AG20443 (cell line): ENCODE measurements at regions not wholly inside any gene's neighbourhood (a gene's known extent, or its start where the extent isn't known, plus 50 kb on each side); places are given as distances from the start of the nearest gene placed in this dataset.
"Not testable (repeated sequence)": the region's sequence is repeated elsewhere in the genome, so short reads cannot be mapped to it uniquely, and the experiment has no call there.

Experiments
- DNase-seq: peaks from one replicate; pipeline ENCODE4 v3.0.0; 2012; ENCODE audit warnings: low spot score, mixed read lengths

- DNase-seq = peak; percentile 52
These were observed 65.2 kb downstream of the CCDC195 start for GRCh38 chr2:224650815-224651439.

- DNase-seq = not testable (repeated sequence)
These were observed 62.5 kb upstream of the CUL3 start for GRCh38 chr2:224647684-224648083.

- DNase-seq = peak; percentile 22
These were observed 61.2 kb upstream of the CUL3 start for GRCh38 chr2:224646242-224646846.

- no peak for DNase-seq
These were observed 60.6 kb upstream of the CUL3 start for GRCh38 chr2:224645722-224646121.

GRCh38 chr2:224640679-224641078 is 55.5 kb upstream of the CUL3 start:
- DNase-seq = no peak

- DNase-seq = no peak
These were observed 53.2 kb upstream of the CUL3 start for GRCh38 chr2:224638301-224638823.
